ENCODE measurements at regions not wholly inside any gene's neighbourhood (a gene's known extent, or its start where the extent isn't known, plus 50 kb on each side); places are given as distances from the start of the nearest gene placed in this dataset.
"Not testable (repeated sequence)": the region's sequence is repeated elsewhere in the genome, so short reads cannot be mapped to it uniquely, and the experiment has no call there.

DNA sequence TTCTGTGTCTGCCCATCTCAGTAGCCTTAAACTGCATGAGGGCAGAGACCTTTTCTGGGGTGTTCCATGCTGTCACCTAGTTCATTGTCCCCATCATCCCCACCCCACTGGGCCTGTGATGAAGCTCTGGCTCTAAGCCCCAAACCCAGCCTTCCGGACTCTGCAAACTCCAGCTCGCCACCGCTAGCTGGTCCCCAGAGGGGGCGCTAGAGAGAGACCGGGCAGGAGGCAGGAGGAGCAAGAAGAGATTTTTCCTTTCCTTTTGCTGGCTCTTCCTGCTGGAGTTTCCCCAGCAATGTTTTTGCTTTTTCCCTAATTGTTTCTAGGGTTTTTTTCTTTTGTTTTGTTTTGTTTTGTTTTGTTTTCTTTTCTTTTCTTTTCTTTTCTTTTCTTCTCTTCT is 234.4 kb downstream of the TEX36 start:
- no peak for DNase-seq

DNA sequence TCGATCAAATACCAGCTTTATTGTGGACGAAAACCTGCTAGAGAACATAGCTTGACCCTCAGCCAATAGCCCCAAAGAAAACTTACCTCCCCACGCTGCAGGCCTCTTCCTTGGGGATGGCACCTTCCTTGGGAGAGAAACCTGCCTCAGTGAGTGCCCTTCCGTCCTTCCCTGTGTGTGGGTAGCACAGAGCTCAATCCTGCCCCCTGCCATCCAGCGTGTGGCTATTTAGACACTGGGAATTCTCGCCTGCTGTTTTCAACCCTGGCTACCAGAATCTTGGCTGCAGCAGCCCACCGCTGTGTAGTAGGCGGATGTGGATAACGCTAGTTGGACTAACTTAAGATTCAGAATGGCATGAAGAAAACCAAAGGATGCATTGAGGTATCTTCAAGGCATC is 238.2 kb downstream of the TEX36 start:
- DNase-seq: no peak

DNA sequence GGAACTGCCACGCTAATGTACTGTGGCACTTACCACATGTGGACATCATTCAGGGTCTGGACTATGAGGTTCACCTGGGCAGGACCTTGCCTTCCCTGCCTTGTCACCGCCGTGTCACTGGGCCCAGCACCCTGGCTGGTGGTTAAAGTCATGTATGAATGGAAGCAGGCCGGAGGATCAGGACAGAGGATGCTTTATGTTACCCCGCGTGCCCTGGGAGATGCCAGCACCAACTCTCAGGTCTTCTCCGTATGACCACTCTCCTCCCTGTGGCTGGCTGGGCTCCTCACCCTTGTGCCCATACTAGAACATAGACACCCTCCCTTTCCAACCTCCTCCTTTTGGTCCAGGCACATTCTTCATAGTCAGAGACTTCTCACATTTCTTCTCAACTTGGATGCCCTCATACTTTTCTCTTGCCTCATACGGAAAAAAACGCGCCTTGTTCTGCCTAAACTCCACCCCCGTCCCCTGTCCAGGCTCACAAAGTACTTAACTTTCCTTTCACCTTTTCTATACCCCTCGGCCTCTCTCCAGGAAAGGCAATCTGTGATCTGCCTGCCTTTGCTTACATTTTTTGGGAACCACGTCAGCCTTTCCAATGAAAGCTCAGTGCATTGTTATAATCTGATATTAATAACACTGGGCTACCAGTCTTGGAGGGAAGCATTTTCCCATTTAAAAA is 240.0 kb downstream of the TEX36 start:
- no peak for DNase-seq

DNA sequence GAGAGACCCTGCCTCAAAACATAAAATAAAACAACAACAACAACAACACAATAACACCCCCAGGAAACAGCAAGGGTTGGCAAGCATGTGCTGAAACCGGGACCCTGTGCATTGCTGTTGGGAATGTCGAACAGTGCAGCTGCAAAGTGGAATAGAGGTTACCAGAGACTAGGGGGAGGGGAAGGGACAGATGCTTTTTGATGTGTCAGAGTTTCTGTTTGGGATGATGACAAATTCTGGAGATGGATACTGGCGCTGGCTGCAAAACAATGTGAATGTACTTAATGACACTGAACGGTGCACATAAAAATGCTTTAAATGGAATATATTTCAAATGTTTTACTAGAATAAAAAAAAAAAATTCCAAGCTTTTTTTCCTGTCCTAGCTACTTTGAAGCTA is 241.8 kb downstream of the TEX36 start:
- DNase-seq: no peak

DNA sequence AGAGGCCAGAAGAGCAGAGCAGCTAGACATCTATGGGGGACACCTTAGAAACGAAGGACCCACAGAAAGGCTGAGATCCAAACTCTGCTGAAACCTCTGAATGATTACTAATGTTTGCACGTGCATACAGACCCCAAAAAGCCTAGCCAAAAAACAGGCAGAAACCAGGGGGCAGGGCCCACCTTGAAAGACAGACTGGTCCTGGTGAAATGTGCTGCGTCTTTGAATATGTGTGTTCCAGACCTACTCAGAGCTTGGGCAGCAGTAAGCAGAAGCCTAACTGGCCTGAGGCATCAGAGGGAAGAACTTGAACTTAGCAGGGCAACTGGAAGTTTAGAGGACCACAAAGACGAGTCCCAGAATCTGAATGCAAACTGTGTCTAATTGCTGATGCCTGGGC is 251.8 kb downstream of the TEX36 start:
- DNase-seq: no peak

DNA sequence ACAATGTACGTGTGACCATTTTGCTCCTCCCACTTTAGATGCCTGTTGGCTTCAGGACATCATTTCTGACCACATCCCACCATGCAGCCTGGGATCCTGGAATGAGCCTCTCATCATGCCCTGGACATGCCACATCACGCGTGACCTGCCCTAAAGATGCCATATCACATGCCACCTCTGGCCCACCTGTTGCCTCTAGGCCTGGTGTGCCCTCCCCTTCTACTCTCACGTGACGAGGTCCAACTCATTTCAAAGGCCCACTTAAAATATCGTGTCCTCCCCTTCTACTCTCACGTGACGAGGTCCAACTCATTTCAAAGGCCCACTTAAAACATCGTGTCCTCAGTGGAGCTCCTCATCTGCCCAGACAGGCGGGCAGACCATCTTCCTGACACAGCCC is 254.9 kb downstream of the TEX36 start:
- no peak for DNase-seq

DNA sequence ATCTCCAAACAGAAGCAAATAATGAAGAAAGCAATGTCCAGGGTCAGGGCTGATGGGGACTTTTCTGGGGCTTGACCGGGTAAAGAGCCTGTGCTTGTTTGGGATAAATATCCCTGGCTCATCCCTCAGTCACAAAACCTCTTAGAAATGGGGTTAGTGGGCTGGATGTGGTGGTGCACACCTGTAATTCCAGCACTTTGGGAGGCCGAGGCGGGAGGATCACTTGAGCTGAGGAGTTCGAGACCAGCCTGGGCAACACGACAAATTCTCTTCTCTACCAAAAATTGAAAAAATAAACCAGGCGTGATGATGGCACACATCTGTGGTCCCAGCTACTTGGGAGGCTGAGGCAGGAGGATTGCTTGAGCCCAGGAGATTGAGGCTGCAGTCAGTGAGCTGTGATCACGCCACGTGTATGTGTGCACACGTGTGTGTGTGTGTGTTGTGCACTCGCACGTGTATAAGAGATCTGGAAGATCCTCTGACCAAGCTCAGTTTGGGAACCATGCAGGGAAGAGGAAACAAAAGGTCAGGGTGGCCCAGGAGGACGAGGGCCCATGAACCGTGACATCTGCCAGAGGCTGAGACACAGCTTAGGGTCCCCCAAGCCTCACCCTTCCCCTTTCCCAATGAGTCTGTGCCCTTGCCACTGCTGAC is 258.6 kb downstream of the TEX36 start:
- no peak for DNase-seq

DNA sequence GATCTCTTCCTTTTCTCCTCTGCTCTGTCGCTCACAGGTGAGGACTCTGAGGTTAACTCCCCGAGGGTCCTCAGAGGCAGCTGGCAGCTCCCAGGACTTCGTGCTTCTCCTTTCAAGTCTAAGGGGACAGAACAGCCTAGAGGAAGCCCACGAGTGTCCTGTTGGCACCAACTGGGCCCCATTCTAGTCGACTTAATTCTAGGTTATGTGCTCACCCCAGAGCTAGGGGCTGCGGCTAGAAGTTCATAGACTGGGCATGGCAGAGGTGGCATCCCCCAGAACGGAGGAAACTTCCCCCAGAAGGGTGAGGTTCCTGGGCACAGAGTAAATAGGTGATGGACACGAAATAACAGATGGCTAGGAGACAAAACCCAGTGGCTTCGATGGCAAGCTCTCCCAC is 259.4 kb downstream of the TEX36 start:
- no peak for DNase-seq

DNA sequence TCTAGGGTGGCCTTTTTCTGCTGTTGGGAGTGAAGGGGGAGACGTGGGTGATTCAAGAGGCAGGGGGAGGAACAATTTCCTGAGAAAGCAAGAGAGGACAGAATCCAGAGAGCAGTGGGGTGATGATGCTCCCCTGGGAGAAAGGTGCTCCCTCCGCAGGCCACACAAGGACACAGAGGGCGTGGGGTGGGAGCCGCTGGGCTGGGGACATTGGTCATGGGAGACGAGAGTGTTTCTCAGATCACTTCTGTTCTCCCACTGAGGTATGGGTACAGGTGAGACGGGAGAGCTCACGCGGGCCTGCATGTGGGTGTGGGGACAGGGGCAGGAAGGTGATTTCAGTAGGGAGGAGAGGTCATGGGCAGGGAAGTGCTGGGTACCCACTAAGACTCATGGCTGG is 259.5 kb upstream of the CTBP2 start:
- DNase-seq: no peak

DNA sequence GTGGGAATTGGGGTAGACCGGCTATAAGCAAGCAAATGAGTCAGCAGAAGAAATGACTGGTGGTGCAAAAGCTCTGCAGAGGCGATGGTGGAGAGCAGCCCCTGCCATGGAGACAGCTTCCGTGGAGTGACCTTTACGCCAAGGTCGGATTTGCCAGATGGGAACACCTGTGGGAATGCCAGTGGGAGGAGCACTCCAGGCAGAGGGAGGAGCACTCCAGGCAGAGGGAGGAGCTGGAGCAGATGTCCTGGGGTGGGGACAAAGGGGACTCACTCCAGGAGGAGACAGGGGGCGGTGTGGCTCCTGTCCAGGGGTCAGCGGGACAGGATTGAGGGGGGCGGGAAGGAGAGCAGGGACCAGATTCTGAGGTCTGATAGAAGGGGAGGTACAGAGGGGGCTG is 258.8 kb upstream of the CTBP2 start:
- DNase-seq: no peak

DNA sequence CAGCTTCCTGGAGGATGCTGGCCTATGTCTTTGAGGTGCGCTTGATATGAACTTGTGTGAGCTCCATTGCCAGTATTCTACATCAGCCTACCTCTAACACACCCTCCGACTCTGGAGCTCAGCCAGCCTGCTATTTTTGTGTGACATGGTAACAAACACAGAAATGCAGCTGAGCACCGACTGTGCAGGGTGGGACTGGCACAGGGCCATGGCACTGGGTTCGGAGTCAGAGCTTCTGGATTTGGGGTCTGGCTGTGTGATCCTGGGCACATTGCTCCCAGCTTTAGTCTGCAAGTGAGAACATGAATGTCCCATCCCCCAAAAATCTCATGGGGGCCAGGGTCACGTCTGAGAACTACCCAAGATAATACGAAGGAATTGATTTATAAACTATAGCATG is 257.2 kb upstream of the CTBP2 start:
- DNase-seq: no peak

DNA sequence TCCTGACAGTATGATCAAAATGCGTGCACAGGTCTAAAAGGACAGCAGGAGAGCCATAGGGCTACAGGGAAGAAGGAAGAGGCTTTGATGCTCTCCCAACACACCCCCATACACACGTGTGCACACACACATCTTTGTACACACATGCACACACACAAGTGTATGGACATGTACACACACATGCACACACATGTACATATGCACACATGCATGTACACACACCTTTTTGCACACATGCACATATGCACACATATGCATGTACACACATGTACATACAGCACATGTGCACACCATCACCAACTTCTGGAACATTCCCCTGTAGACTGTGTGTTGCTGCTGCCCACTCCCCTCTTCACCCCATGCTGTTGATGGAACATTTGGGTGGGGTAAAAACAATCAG is 255.6 kb upstream of the CTBP2 start:
- no peak for DNase-seq

DNA sequence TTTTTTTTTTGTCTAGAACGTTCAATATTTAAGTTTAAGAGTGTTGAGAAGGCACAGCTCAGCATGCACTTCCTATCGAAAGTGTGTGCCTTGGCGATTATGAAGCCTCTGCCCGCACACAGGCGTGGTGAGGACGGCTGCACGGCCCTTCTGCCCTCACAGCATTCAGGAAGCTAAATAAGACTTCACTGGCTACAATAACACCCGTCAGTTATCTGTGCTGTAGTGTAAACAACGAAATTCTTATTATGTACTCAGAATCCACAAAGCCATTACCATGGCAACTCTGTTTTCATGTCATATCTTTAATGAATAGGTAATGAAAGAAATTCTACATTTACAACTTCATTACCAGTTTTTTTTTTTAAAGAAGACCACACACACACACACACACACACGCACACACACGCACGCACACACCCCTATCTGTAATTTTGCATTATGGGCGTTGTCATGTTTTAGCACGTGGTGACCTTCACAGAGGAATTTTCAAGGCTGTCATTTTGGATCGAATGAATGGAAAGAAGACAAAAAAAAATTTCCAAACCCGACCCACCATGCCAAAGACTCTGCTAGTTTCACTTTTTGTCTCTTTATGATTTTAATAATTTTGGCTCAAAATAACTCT is 254.8 kb upstream of the CTBP2 start:
- DNase-seq: no peak

DNA sequence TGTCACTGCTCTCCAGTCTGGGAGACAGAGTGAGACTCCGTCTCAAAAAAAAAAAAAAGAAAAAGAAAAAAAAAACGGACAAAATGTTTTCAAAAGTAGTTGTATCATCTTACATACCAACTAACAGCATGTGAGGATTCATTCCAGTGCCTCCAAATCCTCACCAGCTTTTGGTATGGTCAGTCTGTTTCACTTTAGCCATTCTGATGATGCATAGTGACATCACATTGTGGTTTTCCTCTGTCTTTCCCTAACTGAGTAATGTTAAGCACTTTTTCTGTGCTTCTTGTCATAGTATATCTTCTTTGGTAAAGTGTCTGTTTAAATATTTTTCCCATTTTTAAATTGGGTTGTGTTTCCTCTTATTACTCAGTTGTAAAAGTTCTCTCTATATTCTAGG is 251.4 kb upstream of the CTBP2 start:
- DNase-seq: no peak

DNA sequence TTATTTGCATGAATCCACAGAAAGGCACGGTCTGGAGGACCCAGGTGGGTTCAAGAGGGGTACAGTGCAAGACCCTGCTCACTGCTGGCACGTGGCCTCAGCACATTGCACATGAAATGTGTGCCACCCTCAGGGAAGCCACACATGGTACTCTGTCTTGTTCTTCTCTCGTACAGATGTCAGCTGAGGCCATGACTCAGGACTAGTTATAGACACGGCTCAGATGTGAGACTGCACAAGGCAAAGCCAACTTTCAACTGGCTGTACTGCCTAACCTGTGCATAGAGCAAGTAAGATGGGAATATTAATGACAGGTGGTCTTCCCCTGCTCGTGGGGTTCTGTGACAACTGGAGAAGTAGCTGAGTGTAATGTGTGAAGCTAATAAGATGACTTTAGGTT is 249.4 kb upstream of the CTBP2 start:
- no peak for DNase-seq

DNA sequence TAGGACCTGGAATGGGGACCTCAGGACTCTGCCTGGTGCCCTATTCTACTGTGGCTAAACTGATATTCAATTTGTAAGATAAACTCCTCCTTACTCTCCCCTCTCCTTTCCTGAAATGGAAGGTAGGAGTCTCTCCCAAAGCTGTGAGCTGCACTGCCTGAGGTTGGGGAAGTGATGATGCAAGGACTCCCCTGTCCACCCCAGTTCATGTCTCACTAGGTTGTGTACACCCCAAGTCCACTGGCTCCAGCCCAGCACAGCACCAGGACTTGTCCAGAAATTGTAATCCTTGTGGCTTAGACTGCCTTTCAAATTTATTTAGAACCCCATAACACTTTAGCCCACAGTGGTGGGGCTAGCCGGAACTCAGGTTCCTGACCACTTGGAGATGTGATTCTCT is 247.2 kb upstream of the CTBP2 start:
- no peak for DNase-seq

DNA sequence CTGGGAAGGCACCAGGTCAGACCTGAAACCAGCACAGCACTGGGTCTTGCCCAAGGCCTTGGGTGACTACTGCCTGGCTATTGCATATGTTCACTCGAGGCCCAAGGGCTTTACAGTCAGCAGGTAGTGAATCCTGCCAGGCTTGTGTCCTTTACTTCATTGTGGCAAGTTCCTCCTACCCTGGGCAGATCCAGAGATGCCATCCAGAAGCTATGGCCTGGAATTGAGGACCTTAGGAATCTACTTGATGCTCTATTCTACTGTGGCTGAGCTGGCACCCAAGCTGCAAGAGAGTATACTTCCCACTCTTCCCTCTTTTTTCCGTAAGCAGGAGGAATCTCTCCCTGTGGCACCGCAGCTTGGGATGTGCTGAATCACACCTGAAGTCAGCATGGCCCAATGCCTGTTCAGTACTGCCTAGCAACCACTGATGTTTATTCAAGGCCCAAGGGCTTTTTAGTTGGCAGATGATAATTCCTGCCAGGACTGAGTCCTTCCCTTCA is 246.7 kb upstream of the CTBP2 start:
- DNase-seq: no peak

DNA sequence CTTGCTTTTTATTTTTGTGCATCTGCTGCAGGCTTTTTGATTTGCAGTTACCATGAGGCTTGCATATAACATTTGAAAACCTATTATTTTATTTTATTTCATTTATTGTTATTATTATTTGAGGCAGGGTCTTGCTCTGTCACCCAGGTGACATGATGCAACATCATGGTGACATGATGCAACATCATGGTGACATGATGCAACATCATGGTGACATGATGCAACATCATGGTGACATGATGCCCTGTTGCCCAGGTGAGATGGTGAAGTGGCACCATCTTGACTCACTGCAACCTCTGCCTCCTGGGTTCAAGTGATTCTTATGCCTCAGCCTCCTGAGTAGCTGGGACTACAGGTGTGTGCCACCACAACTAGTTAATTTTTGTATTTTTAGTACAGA is 244.5 kb upstream of the CTBP2 start:
- not testable (repeated sequence) for DNase-seq

DNA sequence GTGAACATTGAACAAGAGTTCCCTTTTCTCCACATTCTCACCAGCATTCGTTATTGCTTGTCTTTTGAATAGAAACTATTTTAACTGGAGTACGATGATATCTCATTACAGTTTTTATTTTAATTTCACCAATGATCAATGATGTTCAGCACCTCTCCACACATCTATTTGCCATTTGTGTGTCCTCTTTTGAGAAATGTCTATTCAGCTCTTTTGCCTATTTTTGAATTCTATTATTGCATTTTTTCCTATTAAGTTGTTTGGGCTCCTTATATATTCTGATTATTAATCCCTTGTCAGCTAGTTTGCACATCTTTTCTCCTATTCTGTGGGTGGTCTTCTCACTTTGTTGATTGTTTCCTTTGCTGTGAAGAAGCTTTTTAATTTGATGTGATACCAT is 241.1 kb upstream of the CTBP2 start:
- no peak for DNase-seq

DNA sequence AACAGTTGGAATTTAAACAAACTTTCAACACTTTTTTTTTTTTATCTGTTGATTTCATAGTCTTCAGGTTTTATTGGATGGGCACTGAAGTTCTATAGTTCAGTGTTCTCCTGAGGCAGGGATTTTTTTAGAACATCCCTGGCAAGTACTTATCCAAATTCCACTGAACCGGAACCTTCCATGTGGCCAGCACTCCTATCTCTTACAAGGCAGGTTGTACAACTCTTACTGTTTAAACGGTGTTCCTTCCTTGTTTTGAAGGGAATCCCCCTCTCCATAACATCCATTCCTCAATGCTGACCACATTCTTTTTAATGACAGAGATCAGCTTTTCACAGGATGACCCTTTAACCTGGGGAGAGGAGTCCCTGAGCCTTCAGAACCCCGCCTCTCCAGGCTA is 238.9 kb upstream of the CTBP2 start:
- DNase-seq: no peak

DNA sequence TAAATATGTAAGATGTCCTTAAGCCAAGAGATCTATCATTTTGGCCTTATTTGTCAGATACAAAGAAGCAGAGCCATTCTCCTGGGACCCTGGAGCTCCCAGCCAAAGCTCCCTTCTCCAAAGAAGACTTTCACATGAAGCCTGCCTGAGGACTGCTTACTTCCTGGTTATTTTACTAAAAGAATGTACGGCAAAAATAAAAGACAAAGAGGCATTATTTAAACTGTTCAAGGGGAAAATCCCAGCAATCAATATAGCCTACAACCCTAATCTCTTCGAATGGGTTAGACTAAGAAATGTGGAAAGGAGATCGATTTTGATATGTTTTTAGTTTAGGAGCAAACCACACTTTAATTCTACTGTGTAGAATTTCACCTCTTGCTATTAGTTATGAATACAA is 237.9 kb upstream of the CTBP2 start:
- no peak for DNase-seq

DNA sequence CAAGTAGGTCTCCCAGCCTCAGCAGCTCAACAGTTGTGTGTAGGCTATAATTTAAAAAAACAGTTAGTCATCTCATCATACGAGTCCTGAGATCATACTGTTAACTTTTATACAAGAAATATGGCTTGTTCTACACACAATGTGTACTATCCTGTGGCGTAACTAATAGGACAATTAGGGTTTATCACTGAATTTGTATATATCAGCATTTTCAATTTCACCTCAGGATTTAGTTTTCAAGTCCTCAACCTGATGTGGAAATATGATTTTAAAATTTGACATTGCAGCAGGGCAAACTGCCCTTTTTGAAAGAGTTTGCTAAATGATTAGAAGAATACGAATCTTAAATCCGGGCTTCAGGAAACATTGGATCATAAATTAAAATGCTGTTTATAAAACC is 237.2 kb upstream of the CTBP2 start:
- DNase-seq: no peak

DNA sequence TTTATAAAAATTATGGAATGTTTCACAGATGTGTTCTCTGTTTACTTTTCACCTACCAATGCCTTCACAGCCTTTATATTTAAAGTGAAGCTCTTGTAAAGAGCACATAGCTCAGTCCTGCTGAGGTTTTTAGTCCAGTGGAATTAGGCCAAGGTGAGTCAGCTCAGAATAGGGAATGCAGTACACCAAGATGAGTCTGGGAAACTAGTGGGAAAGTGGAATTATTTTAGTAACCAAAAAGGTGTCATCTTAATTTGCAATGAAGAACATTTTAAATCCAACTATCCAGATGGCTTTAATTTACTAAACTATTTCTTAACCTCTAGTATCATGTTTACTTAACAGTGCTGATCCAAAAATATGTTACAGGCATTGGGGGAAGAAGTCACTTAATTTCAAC is 236.3 kb upstream of the CTBP2 start:
- DNase-seq: no peak

DNA sequence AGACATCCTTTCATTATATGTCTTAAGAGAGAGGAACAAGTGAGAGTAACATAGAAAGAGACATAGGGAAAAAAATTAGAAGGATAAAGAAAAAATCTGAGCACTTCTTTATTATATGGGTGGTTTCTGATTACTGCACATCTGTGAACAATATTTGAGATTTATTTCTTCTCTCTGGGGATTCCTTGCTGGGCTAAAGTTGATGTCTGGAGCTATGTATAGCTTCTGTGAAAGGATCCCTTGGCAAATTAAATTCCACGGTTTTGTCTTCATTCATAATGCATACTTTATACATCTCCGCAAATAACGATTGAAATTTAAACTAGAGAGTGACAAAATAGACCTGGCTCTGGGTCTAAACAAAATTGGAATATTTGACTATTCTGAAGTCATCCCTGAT is 232.2 kb upstream of the CTBP2 start:
- no peak for DNase-seq

DNA sequence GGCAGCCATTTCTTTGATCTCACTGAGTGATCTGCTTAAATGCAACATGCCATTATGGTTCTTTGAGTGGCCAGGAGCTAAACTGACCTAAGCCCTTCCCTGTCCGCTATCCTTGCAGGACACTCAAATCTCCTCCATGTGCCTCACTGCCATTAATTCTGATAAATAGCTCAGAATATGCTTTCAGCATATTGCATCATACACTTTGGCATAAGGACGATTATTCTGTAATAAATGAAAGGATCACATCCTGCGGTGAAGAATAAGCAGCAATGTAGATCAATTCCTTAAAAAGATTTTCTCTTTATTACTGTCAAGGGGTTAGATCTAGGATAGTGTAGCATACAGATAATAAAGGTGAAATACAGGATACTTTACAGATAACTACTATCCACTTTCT is 231.8 kb upstream of the CTBP2 start:
- DNase-seq: no peak

All from NCI-H1092 (cell line).